Vagina (tissue), 2 donors: ENCODE measurements at regions not wholly inside any gene's neighbourhood (a gene's known extent, or its start where the extent isn't known, plus 50 kb on each side); places are given as distances from the start of the nearest gene placed in this dataset.

Source experiments
- POLR2A ChIP-seq, 2 donors: fragments of 450-650 bp; IDR thresholded peaks; one replicate each; pipeline ENCODE4 v1.6.1; 2017; ENCODE audit warnings: antibody characterized with exemption in 2 of 2, mild to moderate bottlenecking in 2 of 2, moderate library complexity in 2 of 2
- POLR2AphosphoS5 ChIP-seq, 2 donors: sonication (generic); formaldehyde crosslinking; IDR thresholded peaks; one replicate each; pipeline ENCODE4 v1.9.0; 2017; ENCODE audit warnings: antibody characterized with exemption in 2 of 2, mild to moderate bottlenecking in 2 of 2, low read depth in 1 of 2; ENCODE audit not compliant: insufficient read depth in 1 of 2
- TF ChIP-seq, protein P1 (sequence below), 3 experiments: fragments of 450-650 bp in 2 of 3; fragments of 200-600 bp in 1 of 3; sonication (generic) in 1 of 3; IDR thresholded peaks; one replicate each; pipeline ENCODE4 v1.5.1; 2017 to 2019; ENCODE audit warnings: antibody characterized with exemption in 3 of 3, mild to moderate bottlenecking in 2 of 3, moderate library complexity in 2 of 3

GRCh38 chr5:53361708-53362107 is 118.7 kb upstream of the FST start:
- no peak for TF ChIP-seq POLR2A (IDR thresholded peaks at IDR 0.05)
- TF ChIP-seq, protein P1, sequence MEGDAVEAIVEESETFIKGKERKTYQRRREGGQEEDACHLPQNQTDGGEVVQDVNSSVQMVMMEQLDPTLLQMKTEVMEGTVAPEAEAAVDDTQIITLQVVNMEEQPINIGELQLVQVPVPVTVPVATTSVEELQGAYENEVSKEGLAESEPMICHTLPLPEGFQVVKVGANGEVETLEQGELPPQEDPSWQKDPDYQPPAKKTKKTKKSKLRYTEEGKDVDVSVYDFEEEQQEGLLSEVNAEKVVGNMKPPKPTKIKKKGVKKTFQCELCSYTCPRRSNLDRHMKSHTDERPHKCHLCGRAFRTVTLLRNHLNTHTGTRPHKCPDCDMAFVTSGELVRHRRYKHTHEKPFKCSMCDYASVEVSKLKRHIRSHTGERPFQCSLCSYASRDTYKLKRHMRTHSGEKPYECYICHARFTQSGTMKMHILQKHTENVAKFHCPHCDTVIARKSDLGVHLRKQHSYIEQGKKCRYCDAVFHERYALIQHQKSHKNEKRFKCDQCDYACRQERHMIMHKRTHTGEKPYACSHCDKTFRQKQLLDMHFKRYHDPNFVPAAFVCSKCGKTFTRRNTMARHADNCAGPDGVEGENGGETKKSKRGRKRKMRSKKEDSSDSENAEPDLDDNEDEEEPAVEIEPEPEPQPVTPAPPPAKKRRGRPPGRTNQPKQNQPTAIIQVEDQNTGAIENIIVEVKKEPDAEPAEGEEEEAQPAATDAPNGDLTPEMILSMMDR (IDR thresholded peaks at IDR 0.05), result no peak
- no peak for TF ChIP-seq POLR2AphosphoS5 (IDR thresholded peaks at IDR 0.05; ENCODE audit: insufficient read depth in 1 of 2, low read depth in 1 of 2)
